ENCODE measurements at regions not wholly inside any gene's neighbourhood (a gene's known extent, or its start where the extent isn't known, plus 50 kb on each side); places are given as distances from the start of the nearest gene placed in this dataset.

DNA sequence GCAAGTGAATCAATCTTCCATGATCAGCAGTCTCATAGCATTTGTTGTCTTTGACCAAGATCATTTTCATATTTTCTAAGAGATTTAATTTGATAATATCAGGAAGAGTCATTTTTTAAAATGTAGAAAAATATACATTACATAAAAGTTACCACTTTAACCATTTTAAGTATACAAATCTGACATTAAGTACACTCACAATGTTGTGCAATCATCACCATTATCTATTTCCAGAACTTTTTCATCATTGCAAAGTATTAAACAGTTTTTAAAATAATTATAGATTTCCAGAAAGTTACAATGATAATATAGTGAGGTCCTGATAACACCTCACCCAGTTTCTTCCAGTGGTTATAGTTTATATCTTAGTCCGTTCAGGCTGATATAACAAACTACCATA is 222.5 kb upstream of the RHOBTB1 start:
- TF ChIP-seq POLR2A (IDR thresholded peaks at IDR 0.05): no peak
- TF ChIP-seq, protein P1, sequence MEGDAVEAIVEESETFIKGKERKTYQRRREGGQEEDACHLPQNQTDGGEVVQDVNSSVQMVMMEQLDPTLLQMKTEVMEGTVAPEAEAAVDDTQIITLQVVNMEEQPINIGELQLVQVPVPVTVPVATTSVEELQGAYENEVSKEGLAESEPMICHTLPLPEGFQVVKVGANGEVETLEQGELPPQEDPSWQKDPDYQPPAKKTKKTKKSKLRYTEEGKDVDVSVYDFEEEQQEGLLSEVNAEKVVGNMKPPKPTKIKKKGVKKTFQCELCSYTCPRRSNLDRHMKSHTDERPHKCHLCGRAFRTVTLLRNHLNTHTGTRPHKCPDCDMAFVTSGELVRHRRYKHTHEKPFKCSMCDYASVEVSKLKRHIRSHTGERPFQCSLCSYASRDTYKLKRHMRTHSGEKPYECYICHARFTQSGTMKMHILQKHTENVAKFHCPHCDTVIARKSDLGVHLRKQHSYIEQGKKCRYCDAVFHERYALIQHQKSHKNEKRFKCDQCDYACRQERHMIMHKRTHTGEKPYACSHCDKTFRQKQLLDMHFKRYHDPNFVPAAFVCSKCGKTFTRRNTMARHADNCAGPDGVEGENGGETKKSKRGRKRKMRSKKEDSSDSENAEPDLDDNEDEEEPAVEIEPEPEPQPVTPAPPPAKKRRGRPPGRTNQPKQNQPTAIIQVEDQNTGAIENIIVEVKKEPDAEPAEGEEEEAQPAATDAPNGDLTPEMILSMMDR (IDR thresholded peaks at IDR 0.05): no peak

Measured in uterus (tissue), 2 donors.